Tibial artery (tissue), 4 donors: ENCODE measurements at regions not wholly inside any gene's neighbourhood (a gene's known extent, or its start where the extent isn't known, plus 50 kb on each side); places are given as distances from the start of the nearest gene placed in this dataset.

ENCODE experiments used
- DNase-seq, 2 donors: peaks; one replicate each; pipeline ENCODE4 v3.0.0-alpha.2; 2019
- H3K27ac ChIP-seq, 2 donors: fragments of 200-600 bp; sonication (generic) in 1 of 2; 1 replicate in 1 of 2; 2 replicates in 1 of 2; pipeline ENCODE4 v1.5.1; 2018 to 2019; ENCODE audit warnings: mild to moderate bottlenecking in 1 of 2
- H3K27me3 ChIP-seq, 2 donors: fragments of 200-600 bp; sonication (generic) in 1 of 2; one replicate each; pipeline versions ENCODE4 v1.5.1 to v1.6.0; 2016 to 2019
- H3K36me3 ChIP-seq, 3 donors: fragments of 200-600 bp; sonication (generic) in 2 of 3; one replicate each; pipeline ENCODE4 v1.5.1; 2016 to 2019; ENCODE audit warnings: mild to moderate bottlenecking in 2 of 3
- H3K4me1 ChIP-seq, 4 donors: fragments of 200-600 bp; sonication (generic) in 2 of 4; 1 replicate in 3 of 4; 2 replicates in 1 of 4; pipeline ENCODE4 v1.5.1; 2016 to 2019
- H3K4me3 ChIP-seq, 2 donors: fragments of 200-600 bp; sonication (generic) in 1 of 2; 1 replicate in 1 of 2; 2 replicates in 1 of 2; pipeline ENCODE4 v1.5.1; 2018 to 2019; ENCODE audit warnings: mild to moderate bottlenecking in 2 of 2
- H3K9me3 ChIP-seq, 3 donors: fragments of 200-600 bp; sonication (generic) in 1 of 3; one replicate each; pipeline ENCODE4 v1.5.1; 2016 to 2019
- intact Hi-C: fragments of 100-400 bp; cut with DNase I; formaldehyde crosslinking; loops from one replicate; pipeline ENCODE4 v1.15.0; 2023; ENCODE audit warnings: low total_unique reads
- TF ChIP-seq, protein P1 (sequence below), 2 experiments: fragments of 200-600 bp in 1 of 2; fragments of 450-650 bp in 1 of 2; IDR thresholded peaks; one replicate each; pipeline ENCODE4 v1.5.1; 2017 to 2019; ENCODE audit warnings: antibody characterized with exemption in 2 of 2, mild to moderate bottlenecking in 1 of 2, moderate library complexity in 1 of 2

DNA sequence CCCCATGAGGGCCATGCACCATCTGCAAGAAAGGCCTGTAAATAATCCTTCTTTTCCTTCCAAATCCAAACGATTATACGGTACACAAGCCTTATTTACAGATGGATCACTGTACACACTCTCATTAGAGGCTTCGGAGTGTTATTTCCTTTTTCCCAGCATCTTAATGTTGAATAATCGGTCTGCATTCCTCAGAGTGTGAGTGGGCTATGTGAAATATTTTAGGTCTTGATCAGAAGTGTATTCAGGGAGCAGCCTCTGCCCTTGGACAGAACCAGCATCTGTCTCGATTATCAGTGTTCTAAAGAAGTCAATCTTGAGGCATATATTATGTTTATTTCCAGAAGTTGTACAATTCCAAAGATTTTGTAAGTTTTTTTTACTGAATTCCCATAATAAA, 340.6 kb downstream of the SEC23A start:
- peaks cover 0 to 21% (median 0%) of the 10 kb centered on the region in 4 donors for H3K4me1 ChIP-seq
- intact Hi-C loops, result no loop called here
- no peaks in the 10 kb centered on the region for H3K27me3 ChIP-seq
- H3K9me3 ChIP-seq, result no peaks in the 10 kb centered on the region
- no peak overlapping the region for H3K27ac ChIP-seq
- H3K4me3 ChIP-seq, result no peak overlapping the region
- DNase-seq, result no peak
- no peaks in the 10 kb centered on the region for H3K36me3 ChIP-seq
- TF ChIP-seq, protein P1, sequence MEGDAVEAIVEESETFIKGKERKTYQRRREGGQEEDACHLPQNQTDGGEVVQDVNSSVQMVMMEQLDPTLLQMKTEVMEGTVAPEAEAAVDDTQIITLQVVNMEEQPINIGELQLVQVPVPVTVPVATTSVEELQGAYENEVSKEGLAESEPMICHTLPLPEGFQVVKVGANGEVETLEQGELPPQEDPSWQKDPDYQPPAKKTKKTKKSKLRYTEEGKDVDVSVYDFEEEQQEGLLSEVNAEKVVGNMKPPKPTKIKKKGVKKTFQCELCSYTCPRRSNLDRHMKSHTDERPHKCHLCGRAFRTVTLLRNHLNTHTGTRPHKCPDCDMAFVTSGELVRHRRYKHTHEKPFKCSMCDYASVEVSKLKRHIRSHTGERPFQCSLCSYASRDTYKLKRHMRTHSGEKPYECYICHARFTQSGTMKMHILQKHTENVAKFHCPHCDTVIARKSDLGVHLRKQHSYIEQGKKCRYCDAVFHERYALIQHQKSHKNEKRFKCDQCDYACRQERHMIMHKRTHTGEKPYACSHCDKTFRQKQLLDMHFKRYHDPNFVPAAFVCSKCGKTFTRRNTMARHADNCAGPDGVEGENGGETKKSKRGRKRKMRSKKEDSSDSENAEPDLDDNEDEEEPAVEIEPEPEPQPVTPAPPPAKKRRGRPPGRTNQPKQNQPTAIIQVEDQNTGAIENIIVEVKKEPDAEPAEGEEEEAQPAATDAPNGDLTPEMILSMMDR (IDR thresholded peaks at IDR 0.05), result no peak

DNA sequence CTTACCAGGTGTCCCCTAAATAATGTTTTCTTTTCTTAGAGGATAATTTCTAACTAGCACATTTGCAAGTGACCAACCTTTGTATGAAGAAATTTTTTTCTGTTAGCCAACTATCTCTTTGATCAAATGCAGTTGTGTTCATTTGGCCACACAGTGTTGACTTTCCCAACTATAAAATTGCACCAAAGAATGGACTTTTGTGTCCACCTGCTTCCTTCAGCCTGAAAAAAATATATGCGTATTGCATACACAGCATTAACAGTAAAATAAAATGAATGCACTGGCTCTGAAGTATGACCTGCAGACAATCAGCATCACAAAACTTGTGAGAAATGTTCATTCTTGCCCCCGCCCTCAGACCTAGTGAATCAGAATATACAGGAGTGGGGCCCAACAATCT, 342.0 kb downstream of the SEC23A start:
- Histone ChIP-seq H3K36me3 (no peaks in the 10 kb centered on the region), H3K4me1 (peaks cover 0 to 21% (median 0%) of the 10 kb centered on the region in 4 donors), H3K27me3 (no peaks in the 10 kb centered on the region), H3K27ac (no peak overlapping the region), H3K4me3 (no peak overlapping the region), H3K9me3 (no peaks in the 10 kb centered on the region)
- DNase-seq, result no peak
- intact Hi-C loops, result no loop called here
- TF ChIP-seq, protein P1 (IDR thresholded peaks at IDR 0.05), result no peak

DNA sequence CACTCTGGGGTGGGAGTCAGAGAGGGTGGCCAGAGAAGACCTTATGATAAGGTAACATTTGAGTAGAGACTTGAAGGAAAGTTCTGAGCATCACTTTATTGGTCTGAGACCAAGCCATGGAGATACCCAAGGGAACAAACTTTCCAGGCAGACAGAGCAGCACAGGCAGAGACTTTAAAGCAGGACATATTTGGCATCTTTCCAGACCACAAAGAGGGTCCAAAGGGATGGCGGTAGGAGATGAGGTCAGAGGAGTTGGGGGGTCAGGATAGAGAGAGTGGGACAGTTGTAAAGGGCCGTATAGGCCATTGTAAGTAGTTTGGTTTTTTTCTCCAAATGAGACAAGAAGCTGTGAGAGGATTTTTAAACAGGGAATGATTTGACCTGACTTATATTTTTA, 344.4 kb downstream of the SEC23A start:
- intact Hi-C loops, result no loop called here
- TF ChIP-seq, protein P1 (IDR thresholded peaks at IDR 0.05), result no peak

DNA sequence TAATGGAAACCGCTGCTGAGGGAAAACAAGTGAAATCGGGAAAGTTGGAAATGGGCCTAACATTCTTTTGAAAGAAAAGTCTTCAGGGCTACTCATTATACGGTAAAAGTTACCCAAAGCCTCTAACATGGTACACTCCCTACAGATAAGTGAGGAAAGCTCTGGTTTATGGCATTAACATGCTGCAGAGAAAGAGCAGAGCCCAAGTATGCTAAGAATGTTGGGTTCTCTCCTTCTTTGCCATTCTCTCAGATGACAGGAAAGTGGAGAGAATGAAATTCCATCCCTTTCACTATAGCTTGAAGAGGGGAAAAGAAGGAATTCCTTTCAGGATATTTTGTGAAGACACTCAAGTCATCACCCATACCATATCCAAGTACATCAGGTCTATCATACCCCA, 348.0 kb downstream of the SEC23A start:
- Histone ChIP-seq H3K4me3 (no peak overlapping the region), H3K4me1 (no peaks in the 10 kb centered on the region), H3K27me3 (no peaks in the 10 kb centered on the region), H3K9me3 (no peaks in the 10 kb centered on the region), H3K27ac (no peak overlapping the region), H3K36me3 (no peaks in the 10 kb centered on the region)
- no peak for DNase-seq
- TF ChIP-seq, protein P1 (IDR thresholded peaks at IDR 0.05), result no peak
- intact Hi-C loops, result no loop called here

More for the DNA sequence above, 344.4 kb downstream of the SEC23A start:
- no peak for DNase-seq
- Histone ChIP-seq H3K27me3 (no peaks in the 10 kb centered on the region), H3K9me3 (no peaks in the 10 kb centered on the region), H3K4me3 (no peak overlapping the region), H3K27ac (no peak overlapping the region), H3K4me1 (peaks cover 0 to 14% (median 0%) of the 10 kb centered on the region in 4 donors), H3K36me3 (no peaks in the 10 kb centered on the region)

DNA sequence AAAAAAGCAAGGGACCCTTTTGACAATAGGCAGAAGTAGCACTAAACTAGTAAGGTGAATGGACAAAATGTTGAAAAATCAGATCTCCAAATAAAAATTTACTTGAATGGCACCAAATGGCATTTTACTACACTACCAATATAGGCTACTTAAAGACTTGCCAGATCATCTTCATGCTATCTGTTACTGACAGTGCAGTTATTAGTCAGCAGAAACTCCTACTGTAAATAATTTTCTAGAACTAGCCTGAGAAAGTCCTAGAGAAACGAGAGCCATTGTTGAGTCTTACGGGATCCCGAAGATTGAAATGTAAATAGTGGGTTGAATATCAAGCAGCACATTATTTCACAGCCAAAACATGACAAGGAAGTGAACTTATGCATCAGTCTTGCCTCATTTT, 350.3 kb downstream of the SEC23A start:
- Histone ChIP-seq H3K36me3 (no peaks in the 10 kb centered on the region), H3K4me1 (no peaks in the 10 kb centered on the region), H3K4me3 (no peak overlapping the region), H3K27ac (no peak overlapping the region), H3K27me3 (no peaks in the 10 kb centered on the region), H3K9me3 (no peaks in the 10 kb centered on the region)
- TF ChIP-seq, protein P1 (IDR thresholded peaks at IDR 0.05), result no peak
- DNase-seq, result no peak
- intact Hi-C loops, result no loop called here

DNA sequence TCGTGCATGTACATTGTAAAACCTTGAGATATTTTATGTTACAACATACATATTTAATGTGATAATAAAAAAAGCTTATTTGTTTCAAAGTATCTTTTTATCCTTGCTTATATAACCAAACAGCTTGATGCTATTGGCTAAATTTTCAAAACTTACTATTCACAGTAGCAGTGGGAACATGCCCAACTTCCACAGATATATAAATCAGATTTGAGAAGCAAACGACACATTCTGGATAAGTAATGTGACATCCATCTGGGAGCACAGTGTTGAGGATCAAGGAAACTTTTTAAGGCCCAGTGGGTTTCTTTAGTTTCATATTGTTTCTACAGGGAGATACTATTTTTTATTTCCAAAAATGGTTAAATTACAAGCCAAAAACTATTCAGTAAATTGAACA, 350.7 kb downstream of the SEC23A start:
- Histone ChIP-seq H3K27ac (no peak overlapping the region), H3K36me3 (no peaks in the 10 kb centered on the region), H3K4me1 (no peaks in the 10 kb centered on the region), H3K4me3 (no peak overlapping the region), H3K9me3 (no peaks in the 10 kb centered on the region), H3K27me3 (no peaks in the 10 kb centered on the region)
- TF ChIP-seq, protein P1 (IDR thresholded peaks at IDR 0.05), result no peak
- intact Hi-C loops, result no loop called here
- DNase-seq, result no peak
